ENCODE measurements at regions not wholly inside any gene's neighbourhood (a gene's known extent, or its start where the extent isn't known, plus 50 kb on each side); places are given as distances from the start of the nearest gene placed in this dataset.
A peak's percentile ranks its signal among the peaks of the same experiment; 100 is the strongest.

GRCh38 chr7:42492920-42493319 lies 255.9 kb upstream of the GLI3 start:
- DNase-seq (ENCODE audit: low spot score): no peak

GRCh38 chr7:42491106-42491505 lies 254.1 kb upstream of the GLI3 start:
- DNase-seq (ENCODE audit: low spot score): no peak

- DNase-seq (ENCODE audit: low spot score): no peak
These were observed 252.3 kb upstream of the GLI3 start for GRCh38 chr7:42489299-42489698.

- DNase-seq (ENCODE audit: low spot score): no peak
These were observed 248.3 kb upstream of the GLI3 start for GRCh38 chr7:42485301-42485766.

GRCh38 chr7:42483886-42484285 lies 246.9 kb upstream of the GLI3 start:
- DNase-seq (ENCODE audit: low spot score): no peak

- DNase-seq (ENCODE audit: low spot score): no peak
These were observed 243.0 kb upstream of the GLI3 start for GRCh38 chr7:42479816-42480633.

- no peak for DNase-seq (ENCODE audit: low spot score)
These were observed 242.4 kb upstream of the GLI3 start for GRCh38 chr7:42479452-42479815.

GRCh38 chr7:42478717-42479116 lies 241.7 kb upstream of the GLI3 start:
- no peak for DNase-seq (ENCODE audit: low spot score)

GRCh38 chr7:42476255-42476654 lies 239.2 kb upstream of the GLI3 start:
- DNase-seq (ENCODE audit: low spot score): no peak

- no peak for DNase-seq (ENCODE audit: low spot score)
These were observed 238.1 kb upstream of the GLI3 start for GRCh38 chr7:42475082-42475481.

- DNase-seq (ENCODE audit: low spot score): no peak
These were observed 236.1 kb upstream of the GLI3 start for GRCh38 chr7:42473099-42473498.

- DNase-seq (ENCODE audit: low spot score): peak; percentile 27
These were observed 234.7 kb upstream of the GLI3 start for GRCh38 chr7:42471573-42472174.

GRCh38 chr7:42469341-42469740 lies 232.3 kb upstream of the GLI3 start:
- DNase-seq (ENCODE audit: low spot score): no peak

GRCh38 chr7:42468471-42468870 lies 231.5 kb upstream of the GLI3 start:
- DNase-seq (ENCODE audit: low spot score): no peak

GRCh38 chr7:42461537-42461936 lies 224.5 kb upstream of the GLI3 start:
- DNase-seq (ENCODE audit: low spot score): no peak

- no peak for DNase-seq (ENCODE audit: low spot score)
These were observed 223.9 kb upstream of the GLI3 start for GRCh38 chr7:42460933-42461332.

GRCh38 chr7:42460148-42460547 lies 223.1 kb upstream of the GLI3 start:
- no peak for DNase-seq (ENCODE audit: low spot score)

- no peak for DNase-seq (ENCODE audit: low spot score)
These were observed 220.7 kb upstream of the GLI3 start for GRCh38 chr7:42457663-42458062.

- no peak for DNase-seq (ENCODE audit: low spot score)
These were observed 219.8 kb upstream of the GLI3 start for GRCh38 chr7:42456756-42457276.

GRCh38 chr7:42456267-42456666 lies 219.3 kb upstream of the GLI3 start:
- no peak for DNase-seq (ENCODE audit: low spot score)

GRCh38 chr7:42453931-42454361 lies 216.9 kb upstream of the GLI3 start:
- DNase-seq (ENCODE audit: low spot score): no peak

- no peak for DNase-seq (ENCODE audit: low spot score)
These were observed 215.3 kb upstream of the GLI3 start for GRCh38 chr7:42452356-42452755.

- no peak for DNase-seq (ENCODE audit: low spot score)
These were observed 212.4 kb upstream of the GLI3 start for GRCh38 chr7:42449431-42449830.

Measured in activated CD4-positive, alpha-beta T cell treated with anti-CD3 and anti-CD28 coated beads, Interleukin-2, Interleukin-4, amounts not matched to agents 100 ng/mL and 50 ng/mL, durations not matched to agents 16 hours and 8 hours (primary cell).